Nephron progenitor cell (in vitro differentiated cells): ENCODE measurements at regions not wholly inside any gene's neighbourhood (a gene's known extent, or its start where the extent isn't known, plus 50 kb on each side); places are given as distances from the start of the nearest gene placed in this dataset.
"Not testable (repeated sequence)": the region's sequence is repeated elsewhere in the genome, so short reads cannot be mapped to it uniquely, and the experiment has no call there.

Experiments
- DNase-seq: peaks from one replicate; pipeline ENCODE4 v3.0.0; 2021
- H3K27ac Mint-ChIP-seq: 2 replicates; pipeline ENCODE4 v1.8.0; 2021; ENCODE audit warnings: mild to moderate bottlenecking, moderate library complexity, mixed read lengths
- H3K27me3 Mint-ChIP-seq: 2 replicates; pipeline ENCODE4 v1.8.0; 2021; ENCODE audit warnings: mild to moderate bottlenecking, low read depth, mixed read lengths; ENCODE audit not compliant: poor library complexity
- H3K36me3 Mint-ChIP-seq: 2 replicates; pipeline ENCODE4 v1.8.0; 2021; ENCODE audit warnings: low read depth, mixed read lengths
- H3K4me1 Mint-ChIP-seq: 2 replicates; pipeline ENCODE4 v1.8.0; 2021; ENCODE audit warnings: mixed read lengths
- H3K4me3 Mint-ChIP-seq: 2 replicates; pipeline ENCODE4 v1.8.0; 2021; ENCODE audit warnings: mild to moderate bottlenecking, moderate library complexity, mixed read lengths
- H3K9me3 Mint-ChIP-seq: 2 replicates; pipeline ENCODE4 v1.8.0; 2021; ENCODE audit warnings: mild to moderate bottlenecking, moderate library complexity, mixed read lengths
- TF ChIP-seq, protein P1 (sequence below): fragments of 200-600 bp; sonication (generic); IDR thresholded peaks from 2 replicates; pipeline ENCODE4 v1.5.0; 2021; ENCODE audit warnings: antibody characterized with exemption

DNA sequence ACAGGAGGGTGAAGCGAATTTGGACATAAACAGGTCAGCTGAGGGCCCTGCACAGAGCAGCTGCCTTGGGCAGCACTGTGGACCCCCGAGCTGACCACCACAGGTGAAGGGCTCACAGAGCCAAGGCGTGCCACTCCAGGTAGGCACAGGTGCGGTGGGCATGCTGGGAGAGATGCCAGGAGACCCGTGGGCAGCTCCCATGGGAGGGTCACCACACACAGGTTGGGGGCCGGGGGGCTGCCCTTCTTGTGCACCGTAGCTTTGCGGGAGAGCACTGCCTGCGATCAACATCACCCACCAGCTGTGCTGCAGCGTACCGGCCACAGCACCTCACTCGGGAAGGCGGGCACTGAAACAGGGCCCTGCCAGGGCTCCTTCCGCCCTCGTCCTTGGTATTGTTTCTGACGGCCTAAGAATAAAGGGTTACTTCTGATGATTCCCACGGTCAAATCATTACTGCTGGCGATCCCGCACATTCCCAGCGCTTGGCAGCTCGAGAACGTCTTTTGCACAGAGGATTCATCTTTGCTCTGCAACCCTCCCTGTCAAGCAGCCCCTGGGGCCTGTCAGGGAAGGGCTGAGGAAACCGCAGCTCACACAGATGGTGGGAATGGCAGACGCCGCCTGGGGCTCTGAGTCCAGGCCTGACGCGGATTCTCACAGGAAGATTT is 181.7 kb downstream of the BANP start:
- DNase-seq: no peak
- H3K27ac Mint-ChIP-seq: no peak overlapping the region
- peaks cover 4% of the 10 kb centered on the region for H3K36me3 Mint-ChIP-seq
- peaks cover 5% of the 10 kb centered on the region for H3K27me3 Mint-ChIP-seq
- no peak overlapping the region for H3K4me3 Mint-ChIP-seq
- peaks cover 4% of the 10 kb centered on the region for H3K4me1 Mint-ChIP-seq
- H3K9me3 Mint-ChIP-seq: peaks cover 8% of the 10 kb centered on the region
- TF ChIP-seq, protein P1, sequence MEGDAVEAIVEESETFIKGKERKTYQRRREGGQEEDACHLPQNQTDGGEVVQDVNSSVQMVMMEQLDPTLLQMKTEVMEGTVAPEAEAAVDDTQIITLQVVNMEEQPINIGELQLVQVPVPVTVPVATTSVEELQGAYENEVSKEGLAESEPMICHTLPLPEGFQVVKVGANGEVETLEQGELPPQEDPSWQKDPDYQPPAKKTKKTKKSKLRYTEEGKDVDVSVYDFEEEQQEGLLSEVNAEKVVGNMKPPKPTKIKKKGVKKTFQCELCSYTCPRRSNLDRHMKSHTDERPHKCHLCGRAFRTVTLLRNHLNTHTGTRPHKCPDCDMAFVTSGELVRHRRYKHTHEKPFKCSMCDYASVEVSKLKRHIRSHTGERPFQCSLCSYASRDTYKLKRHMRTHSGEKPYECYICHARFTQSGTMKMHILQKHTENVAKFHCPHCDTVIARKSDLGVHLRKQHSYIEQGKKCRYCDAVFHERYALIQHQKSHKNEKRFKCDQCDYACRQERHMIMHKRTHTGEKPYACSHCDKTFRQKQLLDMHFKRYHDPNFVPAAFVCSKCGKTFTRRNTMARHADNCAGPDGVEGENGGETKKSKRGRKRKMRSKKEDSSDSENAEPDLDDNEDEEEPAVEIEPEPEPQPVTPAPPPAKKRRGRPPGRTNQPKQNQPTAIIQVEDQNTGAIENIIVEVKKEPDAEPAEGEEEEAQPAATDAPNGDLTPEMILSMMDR: no peak

DNA sequence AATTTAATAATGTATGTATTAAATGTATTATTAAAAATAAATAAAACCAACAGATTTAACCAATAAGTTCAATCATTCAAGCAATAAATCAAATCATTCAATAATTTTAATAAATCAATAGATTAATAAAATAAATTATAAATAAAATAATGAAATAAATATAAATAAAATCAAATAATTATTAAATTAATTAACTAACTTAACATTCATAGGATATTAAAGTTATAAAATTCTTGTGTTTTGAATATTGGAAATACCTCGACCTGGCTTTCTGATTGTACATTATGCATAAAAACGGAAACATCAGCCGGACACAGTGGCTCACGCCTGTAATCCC is 182.2 kb downstream of the BANP start:
- peaks cover 5% of the 10 kb centered on the region for H3K27me3 Mint-ChIP-seq
- H3K27ac Mint-ChIP-seq: no peak overlapping the region
- H3K36me3 Mint-ChIP-seq: peaks cover 4% of the 10 kb centered on the region
- no peak for DNase-seq
- TF ChIP-seq, protein P1: no peak
- H3K4me3 Mint-ChIP-seq: no peak overlapping the region
- peaks cover 4% of the 10 kb centered on the region for H3K4me1 Mint-ChIP-seq
- peaks cover 13% of the 10 kb centered on the region for H3K9me3 Mint-ChIP-seq

DNA sequence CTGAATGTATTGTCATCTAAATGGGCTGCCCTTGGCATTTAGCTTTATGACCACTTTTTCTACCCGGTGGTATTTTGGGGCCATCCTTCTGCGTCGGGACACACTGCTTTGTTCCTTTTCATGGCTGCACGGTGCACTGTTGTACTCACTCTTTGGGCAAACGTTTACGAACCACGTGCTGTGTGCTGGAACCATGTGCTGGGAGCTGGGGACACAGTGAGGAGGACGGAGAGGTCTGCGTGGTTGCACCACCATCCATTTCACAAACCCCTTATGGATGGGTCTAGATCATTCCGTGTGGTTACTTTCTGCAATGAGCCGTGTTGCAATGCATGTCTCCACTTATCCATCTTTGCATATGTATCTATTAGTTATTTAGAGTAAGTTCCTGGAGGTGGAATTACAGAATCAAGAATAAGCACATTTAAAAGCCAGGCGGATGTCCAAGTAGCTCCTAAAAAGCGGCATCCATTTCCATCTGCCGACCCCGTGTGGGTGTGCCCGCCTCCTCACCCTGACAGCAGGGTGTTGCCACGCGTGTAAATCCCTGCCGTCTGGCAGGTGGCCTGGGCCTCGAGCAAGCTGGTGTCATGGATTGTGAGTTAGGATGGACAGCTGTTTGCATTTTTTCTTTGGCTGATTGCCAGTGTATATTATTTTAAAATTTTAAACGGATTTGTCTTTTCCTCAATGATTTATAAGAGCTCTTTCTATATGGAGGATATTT is 183.1 kb downstream of the BANP start:
- DNase-seq, H3K27me3 Mint-ChIP-seq, H3K4me1 Mint-ChIP-seq, H3K36me3 Mint-ChIP-seq, H3K27ac Mint-ChIP-seq, H3K4me3 Mint-ChIP-seq: not testable (repeated sequence)
- peaks cover 20% of the 10 kb centered on the region for H3K9me3 Mint-ChIP-seq

DNA sequence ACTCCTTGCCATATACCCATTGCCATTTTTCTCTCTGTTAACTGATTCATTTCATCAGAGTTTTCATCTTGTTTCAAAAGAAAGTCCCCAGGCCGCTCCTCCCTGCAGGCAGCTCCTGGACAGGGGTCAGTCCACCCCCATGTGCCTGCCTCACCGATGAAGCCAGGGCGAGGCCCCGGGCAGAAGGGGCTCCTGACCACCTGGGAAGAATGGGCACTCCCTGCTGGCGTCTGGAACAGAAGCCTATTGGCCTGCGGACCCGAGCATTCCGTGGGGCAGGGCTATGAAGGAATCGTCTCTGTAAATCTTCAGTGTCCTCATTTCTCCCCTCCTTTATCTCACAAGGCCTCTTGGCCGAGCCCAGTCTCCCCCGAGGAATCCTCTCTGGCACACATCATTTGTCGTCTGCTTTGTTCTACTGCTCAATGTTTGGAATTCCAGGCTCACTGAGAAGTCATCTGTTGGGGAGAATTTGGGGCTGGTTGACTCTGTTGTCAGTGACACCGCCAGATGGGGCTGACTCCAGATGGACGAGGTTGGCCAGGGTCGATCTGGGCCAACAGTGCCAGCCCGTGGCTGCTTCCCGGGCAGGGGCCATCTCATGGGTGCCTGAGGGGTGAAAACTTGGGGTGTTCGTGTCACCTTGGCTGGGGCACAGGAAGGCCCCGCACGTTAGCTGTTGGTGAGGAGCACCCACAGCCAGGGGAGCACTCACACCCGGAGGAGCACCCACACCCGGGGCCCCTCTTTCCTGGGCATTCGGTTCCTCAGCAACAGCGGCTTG is 183.9 kb downstream of the BANP start:
- H3K27me3 Mint-ChIP-seq, H3K4me1 Mint-ChIP-seq, DNase-seq, H3K4me3 Mint-ChIP-seq: not testable (repeated sequence)
- H3K9me3 Mint-ChIP-seq: peaks cover 26% of the 10 kb centered on the region
- peak overlapping the region; percentile 45 for H3K27ac Mint-ChIP-seq
- peaks cover 15% of the 10 kb centered on the region for H3K36me3 Mint-ChIP-seq

DNA sequence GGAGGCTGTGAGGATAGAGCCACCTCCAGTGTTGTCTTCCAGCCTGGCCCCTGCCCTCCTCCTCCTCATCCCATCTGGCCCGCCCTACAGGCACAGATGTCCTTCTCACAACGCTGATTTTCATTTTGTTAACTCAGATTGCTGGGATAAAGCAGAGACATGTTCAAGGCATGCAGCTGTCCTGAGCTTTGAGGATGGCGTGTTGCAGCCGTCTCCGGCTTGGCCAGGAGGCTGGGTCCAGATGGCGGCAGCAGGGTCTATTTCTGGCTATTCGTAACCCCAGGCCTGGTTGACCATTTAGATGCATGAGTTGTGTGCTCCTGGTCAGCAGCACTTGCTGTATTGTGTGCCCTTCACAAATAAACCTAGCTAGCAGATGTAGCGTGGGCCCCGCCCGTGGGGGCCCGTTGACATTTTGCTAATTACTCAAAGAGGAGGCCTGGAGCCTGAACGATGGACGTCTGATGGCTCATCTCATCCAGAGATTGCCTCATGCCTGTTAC is 185.0 kb downstream of the BANP start:
- H3K4me1 Mint-ChIP-seq, H3K27me3 Mint-ChIP-seq, DNase-seq, H3K27ac Mint-ChIP-seq, H3K4me3 Mint-ChIP-seq: not testable (repeated sequence)
- Mint-ChIP-seq H3K36me3 (peaks cover 18% of the 10 kb centered on the region), H3K9me3 (peaks cover 30% of the 10 kb centered on the region)

DNA sequence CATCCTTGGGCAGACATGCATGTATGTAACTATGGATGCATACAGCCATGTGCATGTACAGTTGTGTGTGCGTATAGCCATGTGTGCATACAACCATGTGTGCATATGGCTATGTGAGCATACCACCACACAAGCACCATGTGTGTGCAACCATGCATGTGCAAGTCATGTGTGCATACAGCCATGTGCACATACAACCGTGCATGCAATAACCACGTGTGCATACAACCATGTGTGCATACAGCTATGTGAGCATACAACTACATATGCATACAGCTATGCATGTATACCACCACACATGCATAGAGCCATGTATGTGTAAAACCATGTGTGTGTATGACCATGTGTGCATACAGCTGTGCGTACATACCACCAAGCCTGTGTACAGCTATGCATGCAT is 185.7 kb downstream of the BANP start:
- not testable (repeated sequence) for DNase-seq, H3K4me3 Mint-ChIP-seq, H3K27ac Mint-ChIP-seq, H3K4me1 Mint-ChIP-seq
- Mint-ChIP-seq H3K36me3 (peaks cover 18% of the 10 kb centered on the region), H3K27me3 (peaks cover 13% of the 10 kb centered on the region), H3K9me3 (peaks cover 30% of the 10 kb centered on the region)

DNA sequence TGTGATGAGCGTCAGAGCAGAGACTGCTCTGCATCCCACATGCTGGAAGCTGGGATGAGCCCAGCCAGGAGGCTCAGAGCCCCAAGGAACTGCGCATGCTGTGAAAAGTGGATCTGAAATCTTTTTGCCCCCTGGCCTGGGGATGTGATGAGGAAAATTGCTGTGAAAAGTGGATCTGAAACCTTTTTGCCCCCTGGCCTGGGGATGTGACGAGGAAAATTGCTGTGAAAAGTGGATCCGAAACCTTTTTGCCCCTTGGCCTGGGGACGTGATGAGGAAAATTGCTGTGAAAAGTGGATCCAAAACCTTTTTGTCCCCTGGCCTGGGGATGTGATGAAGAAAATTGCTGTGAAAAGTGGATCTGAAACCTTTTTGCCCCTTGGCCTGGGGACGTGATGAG is 187.9 kb downstream of the BANP start:
- not testable (repeated sequence) for H3K4me1 Mint-ChIP-seq, DNase-seq, H3K27ac Mint-ChIP-seq, H3K4me3 Mint-ChIP-seq, H3K27me3 Mint-ChIP-seq
- Mint-ChIP-seq H3K9me3 (peaks cover 30% of the 10 kb centered on the region), H3K36me3 (peaks cover 18% of the 10 kb centered on the region)

DNA sequence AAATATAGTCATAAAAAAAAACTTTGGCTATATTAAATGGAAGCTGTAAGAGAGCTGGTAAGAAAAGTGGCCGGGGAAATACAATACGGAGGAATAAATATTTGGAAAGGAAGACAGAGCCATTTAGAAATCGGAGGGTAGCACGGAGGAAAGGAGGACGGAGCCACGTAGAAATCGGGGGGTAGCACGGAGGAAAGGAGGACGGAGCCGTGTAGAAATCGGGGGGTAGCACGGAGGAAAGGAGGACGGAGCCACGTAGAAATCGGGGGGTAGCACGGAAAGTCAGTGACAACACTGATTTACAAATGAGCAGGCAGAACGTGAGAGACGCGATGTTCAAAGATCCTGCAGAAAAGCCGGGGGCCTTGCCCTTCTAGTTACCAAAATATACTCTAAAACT is 189.0 kb downstream of the BANP start:
- not testable (repeated sequence) for H3K4me3 Mint-ChIP-seq, DNase-seq, H3K4me1 Mint-ChIP-seq, H3K27me3 Mint-ChIP-seq
- H3K36me3 Mint-ChIP-seq: peaks cover 18% of the 10 kb centered on the region
- peaks cover 30% of the 10 kb centered on the region for H3K9me3 Mint-ChIP-seq
- peak overlapping the region; percentile 68 for H3K27ac Mint-ChIP-seq
